ENCODE measurements at regions not wholly inside any gene's neighbourhood (a gene's known extent, or its start where the extent isn't known, plus 50 kb on each side); places are given as distances from the start of the nearest gene placed in this dataset.

DNA sequence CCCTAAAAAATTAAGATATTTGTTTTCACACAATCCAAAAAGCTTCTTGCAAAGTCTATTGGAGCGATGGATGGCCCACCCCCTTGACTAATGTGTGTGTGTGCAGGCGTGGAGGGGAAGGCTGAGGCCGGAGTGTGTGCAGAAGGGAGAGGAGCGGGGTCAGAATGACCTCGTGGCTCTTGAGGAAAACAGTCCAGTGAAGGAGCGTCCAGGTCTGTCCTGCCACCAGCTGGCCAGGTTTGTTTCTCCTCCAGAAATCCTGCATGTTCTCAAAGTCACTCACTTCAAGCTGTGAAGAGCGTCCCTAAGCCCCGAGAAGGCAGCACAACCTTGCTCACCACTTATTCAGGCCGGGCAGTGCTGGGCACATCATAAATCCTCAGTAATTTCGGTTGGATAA, 69.5 kb upstream of the SSX2IP start:
- no peaks in the 10 kb centered on the region for H4K20me1 ChIP-seq (ENCODE audit: insufficient read depth, low read length)
- H3K79me2 ChIP-seq (ENCODE audit: insufficient read depth, low read depth, low read length): no peaks in the 10 kb centered on the region
- H3K4me3 ChIP-seq (ENCODE audit: low read depth, low read length, poor library complexity, severe bottlenecking): no peak overlapping the region
- ChIA-PET CTCF (ENCODE audit: unreplicated experiment) (no interaction called here), POLR2A (interaction anchor here (0.6 to 1.3 kb wide), 4 partner anchors 10 to 615 kb away, joined by 3 read pairs; no protein-coding TSS in a partner anchor)
- H3K9me2 ChIP-seq (ENCODE audit: insufficient read depth, low read length): no peaks in the 10 kb centered on the region
- no peak overlapping the region for H2AFZ ChIP-seq (ENCODE audit: low read length)
- BruUV-seq (replicated peaks): no TSS peak
- no peak for TF ChIP-seq CTCF (conservative IDR thresholded peaks at IDR 0.05; ENCODE audit: low read length)
- H3K27ac ChIP-seq (ENCODE audit: low read depth, low read length, poor library complexity, severe bottlenecking): no peak overlapping the region
- no peaks in the 10 kb centered on the region for H3K9me3 ChIP-seq (ENCODE audit: low read length)
- intact Hi-C loops (cut with micrococcal nuclease; ENCODE audit: unreplicated experiment): loop anchor here (10.0 kb wide), 3 partner anchors 55 to 855 kb away; no protein-coding TSS in a partner anchor
- no peaks in the 10 kb centered on the region for H3K36me3 ChIP-seq (ENCODE audit: insufficient read depth, low read length)
- no peaks in the 10 kb centered on the region for H3K4me1 ChIP-seq (ENCODE audit: insufficient read depth, low read length, poor library complexity, severe bottlenecking)
- no peak overlapping the region for H3K4me2 ChIP-seq (ENCODE audit: low read length)
- no peak for DNase-seq (ENCODE audit: low spot score)

GRCh38 chr1:84758968-84759491, 68.8 kb upstream of the SSX2IP start:
- TF ChIP-seq EZH2phosphoT487 (IDR thresholded peaks at IDR 0.05; ENCODE audit: borderline replicate concordance, low read depth, low read length) (no peak), CTCF (conservative IDR thresholded peaks at IDR 0.05; ENCODE audit: low read length) (no peak)
- Histone ChIP-seq H4K20me1 (ENCODE audit: insufficient read depth, low read length) (no peaks in the 10 kb centered on the region), H3K79me2 (ENCODE audit: insufficient read depth, low read depth, low read length) (no peaks in the 10 kb centered on the region), H2AFZ (ENCODE audit: low read length) (no peak overlapping the region), H3K4me3 (ENCODE audit: low read depth, low read length, poor library complexity, severe bottlenecking) (no peak overlapping the region), H3K9me3 (ENCODE audit: low read length) (no peaks in the 10 kb centered on the region), H3K27ac (ENCODE audit: low read depth, low read length, poor library complexity, severe bottlenecking) (no peak overlapping the region), H3K4me2 (ENCODE audit: low read length) (no peak overlapping the region), H3K36me3 (ENCODE audit: insufficient read depth, low read length) (no peaks in the 10 kb centered on the region), H3K4me1 (ENCODE audit: insufficient read depth, low read length, poor library complexity, severe bottlenecking) (no peaks in the 10 kb centered on the region), H3K9me2 (ENCODE audit: insufficient read depth, low read length) (no peaks in the 10 kb centered on the region)
- no peak for DNase-seq (ENCODE audit: low spot score)
- BruUV-seq (replicated peaks): no TSS peak
- ChIA-PET POLR2A (interaction anchor here (0.6 to 1.3 kb wide), 2 partner anchors 44 to 614 kb away, joined by 3 read pairs; no protein-coding TSS in a partner anchor), CTCF (ENCODE audit: unreplicated experiment) (no interaction called here)
- intact Hi-C loops (cut with micrococcal nuclease; ENCODE audit: unreplicated experiment): loop anchor here (10.0 kb wide), 3 partner anchors 56 to 854 kb away; no protein-coding TSS in a partner anchor

- no TSS peak for BruUV-seq (replicated peaks)
- Histone ChIP-seq H3K4me1 (ENCODE audit: insufficient read depth, low read length, poor library complexity, severe bottlenecking) (no peaks in the 10 kb centered on the region), H2AFZ (ENCODE audit: low read length) (no peak overlapping the region), H3K27ac (ENCODE audit: low read depth, low read length, poor library complexity, severe bottlenecking) (no peak overlapping the region), H3K9me3 (ENCODE audit: low read length) (no peaks in the 10 kb centered on the region), H3K4me3 (ENCODE audit: low read depth, low read length, poor library complexity, severe bottlenecking) (no peak overlapping the region), H3K36me3 (ENCODE audit: insufficient read depth, low read length) (no peaks in the 10 kb centered on the region), H4K20me1 (ENCODE audit: insufficient read depth, low read length) (no peaks in the 10 kb centered on the region), H3K79me2 (ENCODE audit: insufficient read depth, low read depth, low read length) (no peaks in the 10 kb centered on the region), H3K4me2 (ENCODE audit: low read length) (no peak overlapping the region), H3K9me2 (ENCODE audit: insufficient read depth, low read length) (no peaks in the 10 kb centered on the region)
- ChIA-PET CTCF (ENCODE audit: unreplicated experiment) (no interaction called here), POLR2A (interaction anchor here (1.0 to 1.3 kb wide), 2 partner anchors 44 to 278 kb away, joined by 3 read pairs; no protein-coding TSS in a partner anchor)
- TF ChIP-seq CTCF (conservative IDR thresholded peaks at IDR 0.05; ENCODE audit: low read length): no peak
- no peak for TF ChIP-seq EZH2phosphoT487 (IDR thresholded peaks at IDR 0.05; ENCODE audit: borderline replicate concordance, low read depth, low read length)
- no peak for DNase-seq (ENCODE audit: low spot score)
- intact Hi-C loops (cut with micrococcal nuclease; ENCODE audit: unreplicated experiment): loop anchor here (10.0 kb wide), 3 partner anchors 56 to 854 kb away; no protein-coding TSS in a partner anchor
Measured at GRCh38 chr1:84758476-84758875, 68.2 kb upstream of the SSX2IP start.

Measured in OCI-LY7 (cell line).